A549 (cell line): ENCODE measurements at regions not wholly inside any gene's neighbourhood (a gene's known extent, or its start where the extent isn't known, plus 50 kb on each side); places are given as distances from the start of the nearest gene placed in this dataset.
"Not testable (repeated sequence)": the region's sequence is repeated elsewhere in the genome, so short reads cannot be mapped to it uniquely, and the experiment has no call there.

Source experiments
- ATAC-seq, 2 experiments: fragments of 200-7000 bp in 1 of 2; fragments of >200 bp in 1 of 2; cut with Nextera tagmentation in 1 of 2; cut with Tn5 transposase in 1 of 2; 3 replicates each; pipeline versions ENCODE4 v1.8.0 to v1.9.1; 2018 to 2020; ENCODE audit warnings: mild to moderate bottlenecking in 1 of 2, moderate library complexity in 1 of 2
- CTCF ChIA-PET: fragments of 300-600 bp; sonication (Branson Sonifier 250); formaldehyde crosslinking; extraction: SDS; loops from one replicate; lab custom pipeline; 2021; ENCODE audit warnings: antibody characterized with exemption, inconsistent platforms; lab: Yijun Ruan, JAX
- POLR2A ChIA-PET: fragments of 350-600 bp; formaldehyde crosslinking; extraction: SDS; loops from one replicate; lab custom pipeline; 2021; ENCODE audit warnings: antibody characterized with exemption, inconsistent platforms; lab: Yijun Ruan, JAX
- DNase-seq, 2 experiments: peaks; one replicate each; pipeline versions ENCODE4 v3.0.0 to v3.0.0-alpha.2; 2011 to 2016; ENCODE audit warnings: low read depth in 1 of 2, low spot score in 1 of 2
- FAIRE-seq: peaks from 2 replicates; lab custom pipeline; 2011; peaks lifted over from hg19 to GRCh38; lab: Jason Lieb, UNC
- H3K27ac ChIP-seq, 2 experiments: fragments of >200 bp; sonication (Bioruptor Twin); formaldehyde crosslinking; 3 replicates each; pipeline ENCODE4 v1.5.1; 2016 to 2017
- H3K4me1 ChIP-seq: fragments of >200 bp; sonication (Bioruptor Twin); formaldehyde crosslinking; 3 replicates; pipeline ENCODE4 v1.6.1; 2016
- H3K4me2 ChIP-seq: fragments of >200 bp; sonication (Bioruptor Twin); formaldehyde crosslinking; 3 replicates; pipeline ENCODE4 v1.6.1; 2016
- H3K4me3 ChIP-seq: fragments of >200 bp; sonication (Bioruptor Twin); formaldehyde crosslinking; 3 replicates; pipeline ENCODE4 v1.5.1; 2016
- H3K9me3 ChIP-seq: fragments of >200 bp; sonication (Bioruptor Twin); formaldehyde crosslinking; 3 replicates; pipeline ENCODE4 v1.6.1; 2016
- BCL3 ChIP-seq: fragments of >200 bp; sonication (Bioruptor Twin); formaldehyde crosslinking; IDR thresholded peaks from 3 replicates; pipeline ENCODE4 v1.6.1; 2016
- CBX2 ChIP-seq: fragments of 200-600 bp; sonication (generic); IDR thresholded peaks from 2 replicates; pipeline ENCODE4 v1.6.1; 2016; ENCODE audit warnings: low read depth, mild to moderate bottlenecking, borderline replicate concordance
- CBX8 ChIP-seq: fragments of 200-600 bp; sonication (generic); IDR thresholded peaks from 2 replicates; pipeline ENCODE4 v1.6.1; 2016
- CEBPB ChIP-seq, 2 experiments: fragments of >200 bp in 1 of 2; sonication (Bioruptor Twin) in 1 of 2; formaldehyde crosslinking in 1 of 2; IDR thresholded peaks; 2 replicates each; pipeline ENCODE4 v1.6.1; 2012 to 2016
- CHD2 ChIP-seq: fragments of 150-350 bp; IDR thresholded peaks from 2 replicates; pipeline ENCODE4 v1.6.1; 2014; ENCODE audit warnings: low read length; ENCODE audit not compliant: partially characterized antibody
- CTCF ChIP-seq: fragments of >200 bp; sonication (Bioruptor Twin); formaldehyde crosslinking; IDR thresholded peaks from 3 replicates; pipeline ENCODE4 v1.5.1; 2016
- ELK1 ChIP-seq: fragments of 150-350 bp; IDR thresholded peaks from 2 replicates; pipeline ENCODE4 v1.6.1; 2014; ENCODE audit warnings: low read depth, mild to moderate bottlenecking, low read length
- HDAC2 ChIP-seq: fragments of 200-600 bp; sonication (generic); IDR thresholded peaks from 2 replicates; pipeline ENCODE4 v1.6.1; 2016
- MAX ChIP-seq: IDR thresholded peaks from 2 replicates; pipeline ENCODE4 v1.6.1; 2012
- NPAS2 ChIP-seq: fragments of 250-450 bp; sonication (Bioruptor Pico); IDR thresholded peaks from 2 replicates; pipeline ENCODE4 v1.8.0; 2022; ENCODE audit warnings: mild to moderate bottlenecking, moderate library complexity, borderline replicate concordance
- RAD21 ChIP-seq, 2 experiments: fragments of >200 bp in 1 of 2; sonication (Bioruptor Twin) in 1 of 2; formaldehyde crosslinking in 1 of 2; IDR thresholded peaks in 1 of 2; conservative IDR thresholded peaks in 1 of 2; 2 replicates in 1 of 2; 3 replicates in 1 of 2; pipeline ENCODE4 v1.6.1; 2012 to 2018; ENCODE audit warnings: inconsistent platforms in 1 of 2
- REST ChIP-seq: fragments of 200-600 bp; sonication (generic); IDR thresholded peaks from 2 replicates; pipeline ENCODE4 v1.6.1; 2016; ENCODE audit warnings: antibody characterized with exemption, mild to moderate bottlenecking, moderate library complexity
- SMC3 ChIP-seq: fragments of >200 bp; sonication (Bioruptor Twin); formaldehyde crosslinking; IDR thresholded peaks from 3 replicates; pipeline ENCODE4 v1.6.1; 2018; ENCODE audit warnings: inconsistent platforms
- ZFP36 ChIP-seq: fragments of 450-650 bp; IDR thresholded peaks from 2 replicates; pipeline ENCODE4 v1.6.1; 2014; ENCODE audit warnings: borderline replicate concordance; ENCODE audit not compliant: partially characterized antibody
- WGBS: methylation state at CpG from one replicate; pipeline ENCODE4 v1.1.6; 2017; ENCODE audit errors: missing lambda C conversion rate; 5-methylcytosine and 5-hydroxymethylcytosine counted together

- TF ChIP-seq ZFP36, result no peak
- TF ChIP-seq ELK1, result no peak
- TF ChIP-seq BCL3, result no peak
- no peak for TF ChIP-seq CEBPB (IDR thresholded peaks at IDR 0.05)
- no peak for TF ChIP-seq CBX8
- no peak for TF ChIP-seq NPAS2 (CRISPR knock-in tag)
- TF ChIP-seq CBX2, result no peak
- TF ChIP-seq HDAC2, result no peak
- ChIA-PET CTCF (no interaction called here), POLR2A (no interaction called here)
- no peak for ATAC-seq
- Histone ChIP-seq H3K4me3 (no peak overlapping the region), H3K4me1 (no peaks in the 10 kb centered on the region), H3K4me2 (no peak overlapping the region), H3K27ac (no peak overlapping the region), H3K9me3 (no peaks in the 10 kb centered on the region)
- 71% methylated on average over 19 of the region's 29 CpGs for WGBS
- DNase-seq, result no peak
- FAIRE-seq, result no peak
Measured at GRCh38 chr20:29763821-29764511, 1493.5 kb upstream of the DEFB115 start.

- H3K27ac ChIP-seq, H3K9me3 ChIP-seq, POLR2A ChIA-PET, FAIRE-seq, H3K4me1 ChIP-seq: not testable (repeated sequence)
- ATAC-seq (peak; percentile 75 to 94; a peak in 5 of 6 replicates), DNase-seq (peak; percentile 31 to 80)
- WGBS, result 29% methylated on average over 21 of the region's 25 CpGs
- H3K4me3 ChIP-seq, result peak overlapping the region; percentile 31; the same call in 1 of the 3 replicates
- peak overlapping the region; percentile 63 for H3K4me2 ChIP-seq
- TF ChIP-seq REST (peak; percentile 38; the same call in 1 of the 2 replicates), MAX (0 out of 2 replicates have a peak, but pooled peaks have one; percentile 25), SMC3 (peak; percentile 59), RAD21 (conservative IDR thresholded peaks at IDR 0.05 in 1 of 2, IDR thresholded peaks at IDR 0.05 in 1 of 2) (peak; percentile 55 to 64; a peak in 4 of 5 replicates), CHD2 (peak; percentile 63), CTCF (peak; percentile 57)
- CTCF ChIA-PET, result interaction anchor here (1.1 to 1.7 kb wide), 2 partner anchors 229 to 232 kb away, joined by 5 to 14 read pairs; no protein-coding TSS in a partner anchor
Measured at GRCh38 chr20:29764922-29765610, 1492.4 kb upstream of the DEFB115 start.

- CTCF ChIA-PET, H3K4me3 ChIP-seq, H3K27ac ChIP-seq, DNase-seq, H3K9me3 ChIP-seq, FAIRE-seq, H3K4me2 ChIP-seq, H3K4me1 ChIP-seq, ATAC-seq, POLR2A ChIA-PET: not testable (repeated sequence)
- WGBS, result 0% methylated on average over 2 of the region's 2 CpGs
Measured at GRCh38 chr20:29778033-29778432, 1479.4 kb upstream of the DEFB115 start.

- H3K4me2 ChIP-seq, ATAC-seq, H3K27ac ChIP-seq, FAIRE-seq, CTCF ChIA-PET, H3K4me3 ChIP-seq, DNase-seq, H3K9me3 ChIP-seq, POLR2A ChIA-PET, H3K4me1 ChIP-seq: not testable (repeated sequence)
- whole genome bisulfite sequencing, result 33% methylated on average over 7 of the region's 7 CpGs
Measured at GRCh38 chr20:29781217-29781616, 1476.2 kb upstream of the DEFB115 start.

- ATAC-seq, POLR2A ChIA-PET, H3K4me3 ChIP-seq, H3K4me1 ChIP-seq, FAIRE-seq, H3K27ac ChIP-seq, DNase-seq, CTCF ChIA-PET, H3K4me2 ChIP-seq, H3K9me3 ChIP-seq: not testable (repeated sequence)
- 19% methylated on average over 8 of the region's 8 CpGs for WGBS
Measured at GRCh38 chr20:29781891-29782290, 1475.6 kb upstream of the DEFB115 start.
